ENCODE measurements at regions not wholly inside any gene's neighbourhood (a gene's known extent, or its start where the extent isn't known, plus 50 kb on each side); places are given as distances from the start of the nearest gene placed in this dataset.

DNA sequence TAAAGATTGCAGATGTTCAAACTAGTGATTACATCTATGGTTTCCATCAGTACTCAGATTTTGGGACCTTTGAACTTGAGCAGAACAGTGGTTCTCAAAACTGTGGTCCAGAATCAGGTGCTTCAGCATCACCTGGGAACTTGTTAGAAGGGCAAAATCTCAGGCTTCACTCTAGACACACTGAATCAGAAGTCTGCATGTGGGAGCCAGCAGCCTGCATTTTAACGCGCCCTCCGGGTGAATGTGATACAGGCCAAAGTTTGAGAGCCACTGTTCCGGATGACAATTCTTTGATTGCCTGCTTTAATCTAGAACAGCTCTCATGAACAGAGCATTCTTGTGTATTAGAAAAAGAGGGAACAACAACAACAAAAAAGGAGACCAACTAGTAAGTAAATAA, 261.7 kb downstream of the GPD2 start:
- Histone ChIP-seq H3K9me3 (ENCODE audit: low read length) (no peaks in the 10 kb centered on the region), H3K79me2 (ENCODE audit: insufficient read depth, low read length) (no peaks in the 10 kb centered on the region), H2AFZ (ENCODE audit: low read length) (no peak overlapping the region), H3K9ac (ENCODE audit: insufficient read depth, low read depth, low read length) (no peak overlapping the region), H3K27ac (ENCODE audit: extremely low read length, insufficient read depth, low read length) (no peak overlapping the region), H4K20me1 (ENCODE audit: insufficient read depth, low read length) (no peaks in the 10 kb centered on the region), H3K4me2 (ENCODE audit: low read depth, low read length) (no peak overlapping the region), H3K36me3 (replicated peaks in 1 of 2; ENCODE audit: control insufficient read depth in 1 of 2, insufficient read depth in 2 of 2, low read length in 2 of 2) (no peaks in the 10 kb centered on the region), H3K4me1 (ENCODE audit: insufficient read depth, low read length) (no peaks in the 10 kb centered on the region), H3K27me3 (ENCODE audit: control insufficient read depth in 1 of 2, insufficient read depth in 2 of 2, low read length in 2 of 2) (no peaks in the 10 kb centered on the region), H3K4me3 (replicated peaks in 1 of 3; ENCODE audit: insufficient read depth in 1 of 3, low read depth in 2 of 3, low read length in 3 of 3) (no peak overlapping the region)
- ChIA-PET POLR2A (no interaction called here), CTCF (ENCODE audit: low intra/inter-chr PET ratio, low total read pairs) (no interaction called here)
- in situ Hi-C loops (cut with HindIII; ENCODE audit: extremely low pct_ligation_motif_present, low pct_unique_long_range_greater_than_20kb): no loop called here
- no peak for DNase-seq (ENCODE audit: low spot score)
- TF ChIP-seq JUN (CRISPR knock-in tag; IDR thresholded peaks at IDR 0.05) (no peak), ZNF180 (CRISPR knock-in tag; IDR thresholded peaks at IDR 0.05; ENCODE audit: borderline replicate concordance, low read depth) (no peak), TAF15 (IDR thresholded peaks at IDR 0.05; ENCODE audit: low read depth, low read length, poor library complexity, severe bottlenecking) (no peak), IKZF1 (IDR thresholded peaks at IDR 0.05) (no peak), PHF21A (CRISPR knock-in tag; IDR thresholded peaks at IDR 0.05) (no peak), ZSCAN29 (CRISPR knock-in tag; conservative IDR thresholded peaks at IDR 0.05) (no peak), ZNF615 (CRISPR knock-in tag; IDR thresholded peaks at IDR 0.05; ENCODE audit: borderline replicate concordance) (no peak), NFE2L1 (CRISPR knock-in tag; IDR thresholded peaks at IDR 0.05; ENCODE audit: borderline replicate concordance) (no peak), CHCHD3 (CRISPR knock-in tag; IDR thresholded peaks at IDR 0.05) (no peak), ZBTB38 (CRISPR knock-in tag; IDR thresholded peaks at IDR 0.05) (no peak), KLF11 (CRISPR knock-in tag; IDR thresholded peaks at IDR 0.05) (no peak), ZNF296 (CRISPR knock-in tag; conservative IDR thresholded peaks at IDR 0.05) (no peak), ZNF773 (CRISPR knock-in tag; IDR thresholded peaks at IDR 0.05; ENCODE audit: borderline replicate concordance) (no peak), ZFP62 (CRISPR knock-in tag; IDR thresholded peaks at IDR 0.05) (no peak), ZNF780A (CRISPR knock-in tag; IDR thresholded peaks at IDR 0.05) (no peak), SRSF9 (IDR thresholded peaks at IDR 0.05; ENCODE audit: borderline replicate concordance, insufficient read depth, low read depth, low read length, poor library complexity, severe bottlenecking) (no peak), PBX2 (CRISPR knock-in tag; IDR thresholded peaks at IDR 0.05) (no peak), HIVEP1 (CRISPR knock-in tag; IDR thresholded peaks at IDR 0.05) (no peak)
- TF ChIP-seq, protein P1, sequence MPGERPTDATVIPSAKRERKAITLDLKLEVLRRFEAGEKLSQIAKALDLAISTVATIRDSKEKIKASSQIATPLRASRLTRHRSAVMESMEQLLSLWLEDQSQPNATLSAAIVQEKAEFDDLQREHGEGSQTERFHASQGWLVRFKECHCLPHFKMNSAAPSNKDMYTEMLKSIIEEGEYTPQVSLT (CRISPR knock-in tag; IDR thresholded peaks at IDR 0.05; ENCODE audit: borderline replicate concordance, low read depth): no peak
- TF ChIP-seq, protein P2, sequence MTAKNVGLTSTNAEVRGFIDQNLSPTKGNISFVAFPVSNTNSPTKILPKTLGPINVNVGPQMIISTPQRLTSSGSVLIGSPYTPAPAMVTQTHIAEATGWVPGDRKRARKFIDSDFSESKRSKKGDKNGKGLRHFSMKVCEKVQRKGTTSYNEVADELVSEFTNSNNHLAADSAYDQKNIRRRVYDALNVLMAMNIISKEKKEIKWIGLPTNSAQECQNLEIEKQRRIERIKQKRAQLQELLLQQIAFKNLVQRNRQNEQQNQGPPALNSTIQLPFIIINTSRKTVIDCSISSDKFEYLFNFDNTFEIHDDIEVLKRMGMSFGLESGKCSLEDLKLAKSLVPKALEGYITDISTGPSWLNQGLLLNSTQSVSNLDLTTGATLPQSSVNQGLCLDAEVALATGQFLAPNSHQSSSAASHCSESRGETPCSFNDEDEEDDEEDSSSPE (CRISPR knock-in tag; IDR thresholded peaks at IDR 0.05): no peak
- intact Hi-C loops (cut with micrococcal nuclease; ENCODE audit: unreplicated experiment): no loop called here
- WGBS (ENCODE audit: low lambda C conversion rate): 58% methylated on average over 4 of the region's 4 CpGs
- no TSS peak for BruUV-seq (replicated peaks)
- ATAC-seq: no peak
- no peak for FAIRE-seq

All from HepG2 (cell line).